HG03354 (cell line): ENCODE measurements at regions not wholly inside any gene's neighbourhood (a gene's known extent, or its start where the extent isn't known, plus 50 kb on each side); places are given as distances from the start of the nearest gene placed in this dataset.

Experiments
- ATAC-seq: cut with Tn5 transposase; IDR thresholded peaks from one replicate; pipeline ENCODE4 v1.9.1; 2021; ENCODE audit warnings: mild to moderate bottlenecking; ENCODE audit not compliant: unreplicated experiment, poor library complexity, severe bottlenecking

- ATAC-seq, result no peak
Observed at GRCh38 chr1:191528275-191528674, 630.0 kb upstream of the RGS18 start.

GRCh38 chr1:191530928-191531327 lies 627.3 kb upstream of the RGS18 start:
- ATAC-seq, result no peak

GRCh38 chr1:191533254-191533653 lies 625.0 kb upstream of the RGS18 start:
- no peak for ATAC-seq

GRCh38 chr1:191536791-191537429 lies 621.4 kb upstream of the RGS18 start:
- ATAC-seq, result no peak

- no peak for ATAC-seq
Observed at GRCh38 chr1:191541758-191542157, 616.5 kb upstream of the RGS18 start.

GRCh38 chr1:191542444-191542843 lies 615.8 kb upstream of the RGS18 start:
- no peak for ATAC-seq

- no peak for ATAC-seq
Observed at GRCh38 chr1:191546803-191547202, 611.5 kb upstream of the RGS18 start.

GRCh38 chr1:191551019-191551418 lies 607.2 kb upstream of the RGS18 start:
- ATAC-seq, result no peak

- ATAC-seq, result no peak
Observed at GRCh38 chr1:191558379-191558778, 599.9 kb upstream of the RGS18 start.

GRCh38 chr1:191561276-191561675 lies 597.0 kb upstream of the RGS18 start:
- no peak for ATAC-seq

GRCh38 chr1:191564275-191564674 lies 594.0 kb upstream of the RGS18 start:
- ATAC-seq, result no peak

- no peak for ATAC-seq
Observed at GRCh38 chr1:191572479-191572878, 585.8 kb upstream of the RGS18 start.

GRCh38 chr1:191575180-191575579 lies 583.1 kb upstream of the RGS18 start:
- no peak for ATAC-seq

- no peak for ATAC-seq
Observed at GRCh38 chr1:191575746-191576145, 582.5 kb upstream of the RGS18 start.

GRCh38 chr1:191577213-191577612 lies 581.0 kb upstream of the RGS18 start:
- ATAC-seq, result no peak

- no peak for ATAC-seq
Observed at GRCh38 chr1:191578281-191578680, 580.0 kb upstream of the RGS18 start.

GRCh38 chr1:191579019-191579418 lies 579.2 kb upstream of the RGS18 start:
- ATAC-seq, result no peak

GRCh38 chr1:191582169-191582568 lies 576.1 kb upstream of the RGS18 start:
- peak; percentile 67 for ATAC-seq

GRCh38 chr1:191585095-191585494 lies 573.2 kb upstream of the RGS18 start:
- ATAC-seq, result no peak

GRCh38 chr1:191588905-191589304 lies 569.4 kb upstream of the RGS18 start:
- ATAC-seq, result no peak

- no peak for ATAC-seq
Observed at GRCh38 chr1:191589536-191589935, 568.7 kb upstream of the RGS18 start.

- no peak for ATAC-seq
Observed at GRCh38 chr1:191590578-191590977, 567.7 kb upstream of the RGS18 start.
